H1 (cell line): ENCODE measurements at regions not wholly inside any gene's neighbourhood (a gene's known extent, or its start where the extent isn't known, plus 50 kb on each side); places are given as distances from the start of the nearest gene placed in this dataset.

Source experiments
- CTCF ChIA-PET: fragments of 300-600 bp; sonication (Branson Sonifier 250); formaldehyde crosslinking; loops from one replicate; lab custom pipeline; 2021; ENCODE audit not compliant: partially characterized antibody; lab: Charles Lee
- POLR2A ChIA-PET: fragments of 300-600 bp; sonication (Branson Sonifier 250); formaldehyde crosslinking; loops from one replicate; lab custom pipeline; 2021; ENCODE audit warnings: inconsistent platforms; ENCODE audit not compliant: partially characterized antibody; lab: Charles Lee
- DNase-seq, 2 experiments: peaks; one replicate each; pipeline versions ENCODE4 v3.0.0 to v3.0.0-alpha.2; 2010 to 2022; ENCODE audit warnings: low spot score in 2 of 2, low read depth in 1 of 2, mixed read lengths in 1 of 2
- FAIRE-seq: peaks from 2 replicates; lab custom pipeline; 2011; peaks lifted over from hg19 to GRCh38; lab: Jason Lieb, UNC
- H2AFZ ChIP-seq: 2 replicates; pipeline ENCODE4 v1.8.1; 2012; ENCODE audit warnings: low read length, inconsistent platforms
- H2AK5ac ChIP-seq: 2 replicates; pipeline ENCODE4 v1.6.1; 2013; ENCODE audit warnings: low read depth, low read length
- H2BK120ac ChIP-seq: replicated peaks from 2 replicates; pipeline ENCODE3; 2013; ENCODE audit warnings: low read depth, low read length, inconsistent platforms
- H2BK12ac ChIP-seq: 2 replicates; pipeline ENCODE4 v1.6.1; 2013; ENCODE audit warnings: low read depth, low read length
- H2BK15ac ChIP-seq: 2 replicates; pipeline ENCODE4 v1.6.1; 2013; ENCODE audit warnings: low read length
- H2BK20ac ChIP-seq: 2 replicates; pipeline ENCODE4 v1.6.1; 2013; ENCODE audit warnings: low read length
- H2BK5ac ChIP-seq: 2 replicates; pipeline ENCODE4 v1.6.1; 2013; ENCODE audit warnings: low read depth, low read length
- H3K14ac ChIP-seq: 2 replicates; pipeline ENCODE4 v1.6.1; 2013; ENCODE audit warnings: inconsistent platforms; ENCODE audit not compliant: insufficient read length
- H3K18ac ChIP-seq: 2 replicates; pipeline ENCODE4 v1.6.1; 2013; ENCODE audit warnings: low read length; ENCODE audit errors: extremely low read depth
- H3K23ac ChIP-seq: 2 replicates; pipeline ENCODE4 v1.6.1; 2013; ENCODE audit warnings: inconsistent platforms; ENCODE audit not compliant: insufficient read length
- H3K23me2 ChIP-seq: 2 replicates; pipeline ENCODE4 v1.6.1; 2013; ENCODE audit warnings: low read depth, low read length
- H3K27ac ChIP-seq: 2 replicates; pipeline ENCODE4 v1.6.1; 2011; ENCODE audit warnings: low read depth, low read length, inconsistent platforms
- H3K27me3 ChIP-seq, 4 experiments: replicated peaks in 1 of 4; 1 replicate in 1 of 4; 2 replicates in 3 of 4; pipeline versions ENCODE4 v1.6.1 to v1.8.1; 2011 to 2013; ENCODE audit warnings: low read length in 3 of 4, mild to moderate bottlenecking in 3 of 4, inconsistent platforms in 2 of 4, mixed read lengths in 2 of 4, moderate library complexity in 1 of 4; ENCODE audit not compliant: control insufficient read depth in 3 of 4, insufficient read depth in 3 of 4; ENCODE audit errors: extremely low read depth in 1 of 4
- H3K36me3 ChIP-seq, 4 experiments: 2 replicates each; pipeline versions ENCODE4 v1.6.1 to v1.8.1; 2011 to 2013; ENCODE audit warnings: mild to moderate bottlenecking in 4 of 4, low read length in 3 of 4, moderate library complexity in 2 of 4, control low read depth in 1 of 4, inconsistent platforms in 1 of 4; ENCODE audit not compliant: insufficient read depth in 4 of 4, control insufficient read depth in 2 of 4
- H3K4ac ChIP-seq: replicated peaks from 2 replicates; pipeline ENCODE3; 2013; ENCODE audit warnings: low read length, low read depth, mixed read lengths, inconsistent platforms; ENCODE audit not compliant: insufficient read length
- H3K4me1 ChIP-seq, 4 experiments: replicated peaks in 1 of 4; 1 replicate in 1 of 4; 2 replicates in 3 of 4; pipeline versions ENCODE4 v1.6.1 to v1.8.1; 2011 to 2013; ENCODE audit warnings: low read length in 3 of 4, inconsistent platforms in 2 of 4, mixed read lengths in 1 of 4; ENCODE audit not compliant: insufficient read depth in 4 of 4, control insufficient read depth in 3 of 4
- H3K4me2 ChIP-seq, 2 experiments: 2 replicates each; pipeline versions ENCODE4 v1.6.1 to v1.8.1; 2011 to 2013; ENCODE audit warnings: low read depth in 2 of 2, low read length in 2 of 2, control low read depth in 1 of 2, inconsistent platforms in 1 of 2, mild to moderate bottlenecking in 1 of 2; ENCODE audit not compliant: insufficient read depth in 1 of 2
- H3K4me3 ChIP-seq, 4 experiments: fragments of 200-600, 300-600 bp in 1 of 4; sonication (generic), shearing (Covaris generic), sonication (Bioruptor Twin) in 1 of 4; 2 replicates each; pipeline versions ENCODE4 v1.5.1 to v1.8.1; 2011 to 2016; ENCODE audit warnings: low read length in 4 of 4, low read depth in 3 of 4, control low read depth in 2 of 4, inconsistent platforms in 2 of 4, mild to moderate bottlenecking in 2 of 4, mixed read lengths in 1 of 4, moderate library complexity in 1 of 4; ENCODE audit not compliant: insufficient read depth in 2 of 4; ENCODE audit errors: extremely low read depth in 1 of 4
- H3K56ac ChIP-seq: replicated peaks from 2 replicates; pipeline ENCODE3; 2013; ENCODE audit warnings: low read depth, mild to moderate bottlenecking, mixed read lengths, low read length, inconsistent platforms; ENCODE audit not compliant: insufficient read length
- H3K79me1 ChIP-seq: 2 replicates; pipeline ENCODE4 v1.6.1; 2013; ENCODE audit warnings: low read depth, low read length, control low read depth
- H3K79me2 ChIP-seq, 2 experiments: 2 replicates each; pipeline versions ENCODE4 v1.6.1 to v1.8.1; 2012 to 2013; ENCODE audit warnings: low read length in 2 of 2, mild to moderate bottlenecking in 2 of 2, inconsistent platforms in 1 of 2; ENCODE audit not compliant: insufficient read depth in 2 of 2, control insufficient read depth in 1 of 2
- H3K9ac ChIP-seq, 4 experiments: replicated peaks in 1 of 4; 1 replicate in 1 of 4; 2 replicates in 3 of 4; pipeline versions ENCODE4 v1.6.1 to v1.8.1; 2011 to 2013; ENCODE audit warnings: low read depth in 3 of 4, low read length in 3 of 4, control low read depth in 2 of 4, mild to moderate bottlenecking in 2 of 4, moderate library complexity in 2 of 4, inconsistent platforms in 1 of 4; ENCODE audit errors: extremely low read depth in 1 of 4
- H3K9me3 ChIP-seq, 2 experiments: 2 replicates each; pipeline versions ENCODE4 v1.6.1 to v1.8.1; 2012 to 2013; ENCODE audit warnings: mild to moderate bottlenecking in 2 of 2, moderate library complexity in 2 of 2, control low read depth in 1 of 2, inconsistent platforms in 1 of 2, low read depth in 1 of 2, low read length in 1 of 2, mixed read lengths in 1 of 2; ENCODE audit not compliant: insufficient read depth in 2 of 2
- H4K20me1 ChIP-seq, 2 experiments: replicated peaks in 1 of 2; 2 replicates each; pipeline versions ENCODE3 to v1.8.1; 2011 to 2013; ENCODE audit warnings: inconsistent platforms in 2 of 2, low read length in 2 of 2, mild to moderate bottlenecking in 1 of 2; ENCODE audit not compliant: insufficient read depth in 2 of 2, control insufficient read depth in 1 of 2
- H4K5ac ChIP-seq: 2 replicates; pipeline ENCODE4 v1.6.1; 2013; ENCODE audit warnings: low read length, low read depth, mixed read lengths, inconsistent platforms; ENCODE audit not compliant: insufficient read length
- H4K8ac ChIP-seq: 2 replicates; pipeline ENCODE4 v1.8.0; 2013; ENCODE audit warnings: mild to moderate bottlenecking, moderate library complexity, low read length, inconsistent platforms; ENCODE audit not compliant: insufficient read depth; ENCODE audit errors: extremely low read depth
- H4K91ac ChIP-seq: replicated peaks from 2 replicates; pipeline ENCODE3; 2013; ENCODE audit warnings: low read length, mixed read lengths, inconsistent platforms; ENCODE audit not compliant: insufficient read length
- ASH2L ChIP-seq: fragments of 200-600, 300-600 bp; sonication (generic); IDR thresholded peaks from one replicate; pipeline ENCODE4 v1.7.1; 2017; ENCODE audit warnings: low read length
- BCL11A ChIP-seq, 2 experiments: IDR thresholded peaks; one replicate each; pipeline ENCODE4 v1.6.1; 2011; ENCODE audit warnings: low read depth in 2 of 2, low read length in 2 of 2, mild to moderate bottlenecking in 2 of 2
- CTCF ChIP-seq, 3 experiments: IDR thresholded peaks; 1 replicate in 2 of 3; 2 replicates in 1 of 3; pipeline versions ENCODE4 v1.5.1 to v1.6.1; 2011; ENCODE audit warnings: low read length in 3 of 3, mild to moderate bottlenecking in 3 of 3, inconsistent platforms in 2 of 3, low read depth in 1 of 3, moderate library complexity in 1 of 3; ENCODE audit not compliant: insufficient read depth in 1 of 3; ENCODE audit errors: control extremely low read depth in 1 of 3
- FOSL1 ChIP-seq: IDR thresholded peaks from 2 replicates; pipeline ENCODE4 v1.6.1; 2011; ENCODE audit warnings: mild to moderate bottlenecking, low read depth, low read length, moderate library complexity; ENCODE audit not compliant: insufficient read depth
- JUND ChIP-seq: IDR thresholded peaks from 2 replicates; pipeline ENCODE4 v1.6.1; 2011; ENCODE audit warnings: mild to moderate bottlenecking, improper control_type of control experiment, low read length
- PHF8 ChIP-seq: fragments of 200-600 bp; sonication (generic); conservative IDR thresholded peaks from 2 replicates; pipeline ENCODE4 v1.7.1; 2012; ENCODE audit warnings: low read depth, mild to moderate bottlenecking, inconsistent platforms, low read length, moderate library complexity
- SIN3A ChIP-seq, 2 experiments: IDR thresholded peaks in 1 of 2; conservative IDR thresholded peaks in 1 of 2; 2 replicates each; pipeline ENCODE4 v1.6.1; 2011 to 2012; ENCODE audit warnings: low read length in 2 of 2, improper control_type of control experiment in 1 of 2, low read depth in 1 of 2, mild to moderate bottlenecking in 1 of 2
- SIX5 ChIP-seq: IDR thresholded peaks from 2 replicates; pipeline ENCODE4 v1.6.1; 2011; ENCODE audit warnings: mild to moderate bottlenecking, low read depth, low read length
- SP1 ChIP-seq: IDR thresholded peaks from 2 replicates; pipeline ENCODE4 v1.6.1; 2011; ENCODE audit warnings: low read depth, low read length
- WGBS, 2 experiments: shearing (Covaris generic) in 1 of 2; methylation state at CpG; one replicate each; pipeline versions ENCODE4 v1.1.6 to v1.1.7; 2013 to 2015; ENCODE audit warnings: low lambda C conversion rate in 2 of 2, mixed read lengths in 2 of 2, inconsistent platforms in 1 of 2, low coverage in 1 of 2, missing lambda C conversion rate in 1 of 2; ENCODE audit not compliant: insufficient replicate concordance in 2 of 2, insufficient coverage in 1 of 2, insufficient read length in 1 of 2; ENCODE audit errors: extremely low coverage in 1 of 2, missing lambda C conversion rate in 1 of 2; 5-methylcytosine and 5-hydroxymethylcytosine counted together

- ChIA-PET CTCF (interaction anchor here (0.6 to 8.0 kb wide), 20 partner anchors 8 to 492 kb away, joined by 3 to 47 read pairs (median 4); no protein-coding TSS in a partner anchor), POLR2A (no interaction called here)
- H3K9me3 ChIP-seq, result no peaks in the 10 kb centered on the region
- H3K36me3 ChIP-seq, result no peaks in the 10 kb centered on the region
- peak overlapping the region; percentile 29; the same call in 1 of the 2 replicates for H2BK15ac ChIP-seq
- H3K79me1 ChIP-seq, result no peaks in the 10 kb centered on the region
- H3K9ac ChIP-seq, result no peak overlapping the region
- H2BK12ac ChIP-seq, result 0 out of 2 replicates have a peak overlapping the region, but pooled peaks have one; percentile 17
- no peak for FAIRE-seq
- H2AFZ ChIP-seq, result no peak overlapping the region
- DNase-seq, result peak in 1 of 2 experiments; percentile 26
- no peaks in the 10 kb centered on the region for H3K23me2 ChIP-seq
- H2BK20ac ChIP-seq, result no peak overlapping the region
- H2BK5ac ChIP-seq, result no peak overlapping the region
- H3K4ac ChIP-seq, result no peak overlapping the region
- H4K8ac ChIP-seq, result no peak overlapping the region
- no peak overlapping the region for H3K14ac ChIP-seq
- no peak overlapping the region for H3K18ac ChIP-seq
- H3K27me3 ChIP-seq, result no peaks in the 10 kb centered on the region
- H4K91ac ChIP-seq, result no peak overlapping the region
- no peak overlapping the region for H3K4me2 ChIP-seq
- no peak overlapping the region for H3K23ac ChIP-seq
- no peak overlapping the region for H3K4me3 ChIP-seq
- no peak overlapping the region for H3K56ac ChIP-seq
- no peak overlapping the region for H2BK120ac ChIP-seq
- peaks cover 0 to 7% (median under 1%) of the 10 kb centered on the region in 4 experiments; a peak in 3 of 7 replicates for H3K4me1 ChIP-seq
- H2AK5ac ChIP-seq, result no peak overlapping the region
- H3K79me2 ChIP-seq, result no peaks in the 10 kb centered on the region
- no peak overlapping the region for H4K5ac ChIP-seq
- H3K27ac ChIP-seq, result no peak overlapping the region
- WGBS, 2 experiments, result 88% methylated on average over 10 of the region's 10 CpGs; no CpG with 5 or more reads in 1 of the 2 experiments
- H4K20me1 ChIP-seq, result no peaks in the 10 kb centered on the region
- no peak for TF ChIP-seq CTCF (IDR thresholded peaks at IDR 0.05; ENCODE audit: control extremely low read depth in 1 of 3, insufficient read depth in 1 of 3, low read depth in 1 of 3, low read length in 3 of 3)
- TF ChIP-seq PHF8, result no peak
- no peak for TF ChIP-seq FOSL1
- no peak for TF ChIP-seq ASH2L
- no peak for TF ChIP-seq SIN3A (conservative IDR thresholded peaks at IDR 0.05 in 1 of 2, IDR thresholded peaks at IDR 0.05 in 1 of 2; ENCODE audit: low read depth in 1 of 2, low read length in 2 of 2)
- TF ChIP-seq JUND, result no peak
- TF ChIP-seq BCL11A (IDR thresholded peaks at IDR 0.05; ENCODE audit: low read depth in 2 of 2, low read length in 2 of 2), result no peak
- no peak for TF ChIP-seq SIX5
- no peak for TF ChIP-seq SP1
Measured at GRCh38 chr11:116171271-116172140, 601.3 kb downstream of the BUD13 start.
